CD4-positive, alpha-beta memory T cell (primary cell): ENCODE measurements at regions not wholly inside any gene's neighbourhood (a gene's known extent, or its start where the extent isn't known, plus 50 kb on each side); places are given as distances from the start of the nearest gene placed in this dataset.
"Not testable (repeated sequence)": the region's sequence is repeated elsewhere in the genome, so short reads cannot be mapped to it uniquely, and the experiment has no call there.

Experiments
- CTCF ChIA-PET: fragments of 350-600 bp; sonication (Branson Sonifier 250); formaldehyde crosslinking; loops from one replicate; lab custom pipeline; 2021; ENCODE audit warnings: inconsistent platforms; ENCODE audit not compliant: partially characterized antibody; lab: Charles Lee
- POLR2A ChIA-PET: fragments of 350-600 bp; sonication (Branson Sonifier 250); formaldehyde crosslinking; loops from one replicate; lab custom pipeline; 2021; ENCODE audit not compliant: partially characterized antibody; lab: Charles Lee
- DNase-seq, 5 donors: peaks; one replicate each; pipeline versions ENCODE4 v3.0.0 to v3.0.0-alpha.2; 2020 to 2022; ENCODE audit warnings: mixed read lengths in 1 of 5
- H3K27ac ChIP-seq: one replicate; pipeline ENCODE4 v1.7.0; 2013; ENCODE audit warnings: low read depth, low read length
- H3K27me3 ChIP-seq: 2 replicates; pipeline ENCODE4 v1.7.0; 2013; ENCODE audit warnings: mild to moderate bottlenecking, low read length, moderate library complexity; ENCODE audit not compliant: insufficient read depth
- H3K36me3 ChIP-seq: 2 replicates; pipeline ENCODE4 v1.7.0; 2013; ENCODE audit warnings: mild to moderate bottlenecking, low read length, moderate library complexity; ENCODE audit not compliant: insufficient read depth
- H3K4me1 ChIP-seq: 2 replicates; pipeline ENCODE4 v1.7.0; 2013; ENCODE audit warnings: mild to moderate bottlenecking, low read length, moderate library complexity; ENCODE audit not compliant: insufficient read depth
- H3K4me3 ChIP-seq, 2 donors: one replicate each; pipeline ENCODE4 v1.7.0; 2013; ENCODE audit warnings: low read length in 2 of 2, mild to moderate bottlenecking in 1 of 2
- H3K9me3 ChIP-seq, 2 donors: one replicate each; pipeline ENCODE4 v1.7.0; 2013; ENCODE audit warnings: low read length in 2 of 2, control low read depth in 1 of 2; ENCODE audit not compliant: control insufficient read depth in 1 of 2
- H3K27ac Mint-ChIP-seq, 7 donors: one replicate each; pipeline ENCODE4 v1.8.0; 2020 to 2021; ENCODE audit warnings: mixed read lengths in 7 of 7, mild to moderate bottlenecking in 6 of 7, inconsistent platforms in 3 of 7, moderate library complexity in 3 of 7
- H3K27me3 Mint-ChIP-seq, 2 donors: one replicate each; pipeline ENCODE4 v1.8.0; 2020 to 2021; ENCODE audit warnings: mixed read lengths in 2 of 2
- H3K36me3 Mint-ChIP-seq, 2 donors: one replicate each; pipeline ENCODE4 v1.8.0; 2020 to 2021; ENCODE audit warnings: mixed read lengths in 2 of 2, inconsistent platforms in 1 of 2, mild to moderate bottlenecking in 1 of 2
- H3K4me1 Mint-ChIP-seq, 4 donors: one replicate each; pipeline ENCODE4 v1.8.0; 2020 to 2021; ENCODE audit warnings: mixed read lengths in 4 of 4, mild to moderate bottlenecking in 1 of 4
- H3K4me3 Mint-ChIP-seq, 8 donors: one replicate each; pipeline ENCODE4 v1.8.0; 2020 to 2021; ENCODE audit warnings: mixed read lengths in 8 of 8, mild to moderate bottlenecking in 7 of 8, moderate library complexity in 6 of 8, inconsistent platforms in 3 of 8
- H3K9me3 Mint-ChIP-seq, 8 donors: one replicate each; pipeline ENCODE4 v1.8.0; 2020 to 2021; ENCODE audit warnings: mixed read lengths in 8 of 8, mild to moderate bottlenecking in 5 of 8, inconsistent platforms in 3 of 8, moderate library complexity in 1 of 8
- intact Hi-C: fragments of 100-400 bp; cut with micrococcal nuclease; formaldehyde crosslinking; loops from one replicate; pipeline ENCODE4 v1.15.1; 2023

DNA sequence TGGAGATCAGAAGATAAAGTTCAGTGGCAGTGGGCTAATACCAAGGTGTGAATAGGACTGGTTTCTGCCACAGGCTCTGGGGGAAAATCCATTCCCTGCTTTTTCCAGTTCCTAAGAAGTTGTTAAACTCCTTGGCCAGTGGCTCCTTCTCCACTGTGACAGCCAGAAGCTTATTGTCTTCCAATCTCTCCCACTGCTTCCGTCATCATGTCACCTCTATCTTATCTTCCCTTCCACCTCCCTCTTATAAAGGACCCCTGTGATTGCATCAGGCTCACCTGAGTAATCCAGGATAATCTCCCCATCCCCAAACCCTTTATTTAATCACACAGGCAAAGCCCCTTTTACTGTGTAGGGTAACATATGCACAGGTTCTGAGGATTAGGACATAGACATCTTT lies 431.2 kb upstream of the SLC10A2 start:
- no peak for DNase-seq
- Histone ChIP-seq H3K27ac (no peak overlapping the region), H3K4me1 (no peaks in the 10 kb centered on the region), H3K9me3 (no peaks in the 10 kb centered on the region), H3K27me3 (no peaks in the 10 kb centered on the region), H3K4me3 (no peak overlapping the region), H3K36me3 (no peaks in the 10 kb centered on the region)
- H3K36me3 Mint-ChIP-seq, result no peaks in the 10 kb centered on the region
- H3K27ac Mint-ChIP-seq, result no peak overlapping the region
- no peaks in the 10 kb centered on the region for H3K27me3 Mint-ChIP-seq
- CTCF ChIA-PET, result no interaction called here
- no peaks in the 10 kb centered on the region for H3K4me1 Mint-ChIP-seq
- H3K9me3 Mint-ChIP-seq, result peaks cover 0 to 7% (median 4%) of the 10 kb centered on the region in 8 donors
- intact Hi-C loops, result no loop called here
- POLR2A ChIA-PET, result no interaction called here
- no peak overlapping the region for H3K4me3 Mint-ChIP-seq

- Mint-ChIP-seq H3K4me1 (no peaks in the 10 kb centered on the region), H3K27me3 (no peaks in the 10 kb centered on the region), H3K4me3 (no peak overlapping the region), H3K9me3 (peaks cover 0 to 8% (median 0%) of the 10 kb centered on the region in 8 donors), H3K27ac (no peak overlapping the region), H3K36me3 (no peaks in the 10 kb centered on the region)
- no peaks in the 10 kb centered on the region for H3K9me3 ChIP-seq
- ChIA-PET CTCF (no interaction called here), POLR2A (no interaction called here)
- H3K4me1 ChIP-seq, result no peaks in the 10 kb centered on the region
- no peak for DNase-seq
- no peak overlapping the region for H3K27ac ChIP-seq
- intact Hi-C loops, result no loop called here
- H3K27me3 ChIP-seq, result no peaks in the 10 kb centered on the region
- H3K4me3 ChIP-seq, result no peak overlapping the region
- no peaks in the 10 kb centered on the region for H3K36me3 ChIP-seq
These were observed 421.6 kb upstream of the SLC10A2 start for GRCh38 chr13:103487841-103488240.

DNA sequence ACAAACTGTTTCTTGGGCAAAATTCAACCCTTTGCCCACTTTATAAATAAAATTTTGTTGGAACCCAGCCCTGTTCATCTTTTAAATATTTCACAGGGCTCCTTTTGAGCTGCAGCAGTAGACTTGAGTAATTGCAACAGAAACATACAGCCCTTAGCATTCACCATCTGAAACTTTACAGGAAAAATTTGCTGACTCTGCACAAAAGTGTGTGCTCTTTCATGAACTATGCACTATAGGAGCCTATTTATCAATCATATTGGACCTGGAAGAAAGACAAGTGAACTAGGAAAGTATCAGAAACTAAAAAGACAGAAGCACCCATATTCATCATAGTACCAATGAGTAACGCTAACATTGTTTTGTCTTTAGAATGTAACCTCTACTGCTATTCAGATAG lies 406.9 kb upstream of the SLC10A2 start:
- Histone ChIP-seq H3K4me1 (no peaks in the 10 kb centered on the region), H3K4me3 (no peak overlapping the region), H3K27me3 (no peaks in the 10 kb centered on the region), H3K27ac (no peak overlapping the region), H3K9me3 (no peaks in the 10 kb centered on the region), H3K36me3 (no peaks in the 10 kb centered on the region)
- no peak for DNase-seq
- ChIA-PET CTCF (no interaction called here), POLR2A (no interaction called here)
- Mint-ChIP-seq H3K9me3 (peaks cover 0 to 9% (median 2%) of the 10 kb centered on the region in 8 donors), H3K27me3 (no peaks in the 10 kb centered on the region), H3K36me3 (no peaks in the 10 kb centered on the region), H3K4me1 (no peaks in the 10 kb centered on the region), H3K27ac (no peak overlapping the region), H3K4me3 (no peak overlapping the region)
- intact Hi-C loops, result no loop called here

DNA sequence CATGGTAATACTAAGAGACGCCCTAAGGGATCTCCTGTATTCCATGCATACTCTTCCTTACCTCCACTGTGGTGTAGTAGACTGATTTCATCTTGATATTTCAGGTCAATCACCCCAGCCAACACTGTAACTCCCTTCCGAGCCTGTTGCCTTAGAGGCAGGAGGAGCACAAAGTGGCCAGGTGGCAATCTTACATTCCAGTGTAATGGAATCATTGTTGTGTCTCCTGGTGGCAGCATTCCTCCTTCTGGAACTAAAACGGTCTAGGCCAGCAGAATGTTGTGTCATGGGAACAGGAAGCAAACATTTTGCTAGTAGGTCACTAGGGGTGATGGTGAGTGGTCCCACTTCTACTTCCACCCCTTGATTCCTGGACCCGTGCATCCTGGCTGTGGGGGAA lies 405.7 kb upstream of the SLC10A2 start:
- Mint-ChIP-seq H3K4me3 (no peak overlapping the region), H3K9me3 (peaks cover 0 to 9% (median under 1%) of the 10 kb centered on the region in 8 donors), H3K4me1 (no peaks in the 10 kb centered on the region), H3K36me3 (no peaks in the 10 kb centered on the region), H3K27ac (no peak overlapping the region), H3K27me3 (no peaks in the 10 kb centered on the region)
- Histone ChIP-seq H3K4me1 (no peaks in the 10 kb centered on the region), H3K27me3 (no peaks in the 10 kb centered on the region), H3K4me3 (no peak overlapping the region), H3K36me3 (no peaks in the 10 kb centered on the region), H3K9me3 (no peaks in the 10 kb centered on the region), H3K27ac (no peak overlapping the region)
- DNase-seq, result no peak
- intact Hi-C loops, result no loop called here
- CTCF ChIA-PET, result no interaction called here
- POLR2A ChIA-PET, result no interaction called here

GRCh38 chr13:103469771-103470170 lies 403.6 kb upstream of the SLC10A2 start:
- Histone ChIP-seq H3K9me3 (no peaks in the 10 kb centered on the region), H3K27ac (no peak overlapping the region), H3K4me3 (no peak overlapping the region), H3K4me1 (no peaks in the 10 kb centered on the region), H3K36me3 (no peaks in the 10 kb centered on the region), H3K27me3 (no peaks in the 10 kb centered on the region)
- Mint-ChIP-seq H3K27ac (no peak overlapping the region), H3K4me3 (no peak overlapping the region), H3K27me3 (no peaks in the 10 kb centered on the region), H3K36me3 (no peaks in the 10 kb centered on the region), H3K4me1 (no peaks in the 10 kb centered on the region), H3K9me3 (peaks cover 0 to 6% (median 1%) of the 10 kb centered on the region in 8 donors)
- ChIA-PET CTCF (no interaction called here), POLR2A (no interaction called here)
- DNase-seq, result no peak
- intact Hi-C loops, result no loop called here

DNA sequence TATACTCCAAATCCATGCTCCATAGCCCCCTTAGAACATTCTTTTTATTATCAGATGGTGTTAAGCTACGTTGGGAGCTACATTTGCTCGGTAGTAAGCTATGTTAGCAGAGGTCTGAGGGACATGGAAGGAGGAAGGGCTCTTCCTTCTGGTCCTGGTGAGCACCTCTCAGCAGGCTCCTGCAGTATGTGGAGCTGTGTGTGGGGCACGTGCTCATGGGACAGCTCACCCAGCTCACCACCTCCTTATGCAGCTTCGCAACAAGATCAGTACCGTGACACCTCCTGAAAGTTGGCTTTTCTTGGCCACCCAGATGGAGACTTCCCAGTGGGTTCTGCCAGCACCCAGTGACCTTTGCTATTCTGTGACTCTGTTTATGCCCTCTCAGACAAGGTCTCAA lies 400.5 kb upstream of the SLC10A2 start:
- H3K9me3 ChIP-seq, result no peaks in the 10 kb centered on the region
- no peak overlapping the region for H3K27ac ChIP-seq
- ChIA-PET POLR2A (no interaction called here), CTCF (no interaction called here)
- H3K27me3 ChIP-seq, result no peaks in the 10 kb centered on the region
- no peaks in the 10 kb centered on the region for H3K27me3 Mint-ChIP-seq
- no peaks in the 10 kb centered on the region for H3K36me3 ChIP-seq
- H3K9me3 Mint-ChIP-seq, result peaks cover 0 to 12% (median 0%) of the 10 kb centered on the region in 8 donors
- intact Hi-C loops, result no loop called here
- no peak overlapping the region for H3K4me3 ChIP-seq
- no peaks in the 10 kb centered on the region for H3K4me1 Mint-ChIP-seq
- no peaks in the 10 kb centered on the region for H3K4me1 ChIP-seq
- H3K4me3 Mint-ChIP-seq, result no peak overlapping the region
- DNase-seq, result no peak
- H3K27ac Mint-ChIP-seq, result no peak overlapping the region
- no peaks in the 10 kb centered on the region for H3K36me3 Mint-ChIP-seq

GRCh38 chr13:103460246-103460645 lies 394.0 kb upstream of the SLC10A2 start:
- DNase-seq, H3K36me3 Mint-ChIP-seq, H3K9me3 ChIP-seq, H3K27ac ChIP-seq, CTCF ChIA-PET, H3K27ac Mint-ChIP-seq, H3K4me1 ChIP-seq, POLR2A ChIA-PET, intact Hi-C loops, H3K27me3 Mint-ChIP-seq, H3K4me3 ChIP-seq, H3K4me1 Mint-ChIP-seq, H3K27me3 ChIP-seq, H3K4me3 Mint-ChIP-seq, H3K36me3 ChIP-seq: not testable (repeated sequence)
- H3K9me3 Mint-ChIP-seq, result peaks cover 0 to 15% (median 4%) of the 10 kb centered on the region in 8 donors

DNA sequence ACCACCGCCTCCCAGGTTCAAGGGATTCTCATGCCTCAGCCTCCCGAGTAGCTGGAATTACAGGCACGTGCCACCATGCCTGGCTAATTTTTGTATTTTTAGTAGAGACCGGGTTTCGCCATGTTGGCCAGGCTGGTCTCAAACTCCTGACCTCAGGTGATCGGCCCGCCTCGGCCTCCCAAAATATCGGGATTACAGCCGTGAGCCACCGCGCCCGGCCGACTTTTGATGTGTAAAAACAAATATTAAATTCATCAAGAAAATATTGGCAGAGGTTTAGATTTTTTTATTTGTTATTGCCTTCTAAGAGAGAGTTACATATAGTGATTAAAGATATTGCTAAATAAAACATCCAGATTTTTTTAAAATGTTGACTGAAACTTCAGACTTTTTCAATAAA lies 390.8 kb upstream of the SLC10A2 start:
- H3K4me1 ChIP-seq, DNase-seq, H3K4me3 ChIP-seq, H3K36me3 ChIP-seq, H3K27me3 ChIP-seq, H3K27me3 Mint-ChIP-seq, H3K36me3 Mint-ChIP-seq, H3K9me3 ChIP-seq, H3K4me3 Mint-ChIP-seq, H3K27ac ChIP-seq, CTCF ChIA-PET, POLR2A ChIA-PET, H3K4me1 Mint-ChIP-seq, H3K27ac Mint-ChIP-seq, intact Hi-C loops: not testable (repeated sequence)
- H3K9me3 Mint-ChIP-seq, result peaks cover 0 to 11% (median 3%) of the 10 kb centered on the region in 8 donors
